Stimulated activated CD4-positive, alpha-beta T cell treated with anti-CD3 and anti-CD28 coated beads, Interleukin-2, amount 100 ng/mL, for 4 hours (primary cell): ENCODE measurements at regions not wholly inside any gene's neighbourhood (a gene's known extent, or its start where the extent isn't known, plus 50 kb on each side); places are given as distances from the start of the nearest gene placed in this dataset.
"Not testable (repeated sequence)": the region's sequence is repeated elsewhere in the genome, so short reads cannot be mapped to it uniquely, and the experiment has no call there.

Experiments
- DNase-seq: peaks from one replicate; pipeline ENCODE4 v3.0.0-alpha.2; 2020; ENCODE audit warnings: low read depth

DNA sequence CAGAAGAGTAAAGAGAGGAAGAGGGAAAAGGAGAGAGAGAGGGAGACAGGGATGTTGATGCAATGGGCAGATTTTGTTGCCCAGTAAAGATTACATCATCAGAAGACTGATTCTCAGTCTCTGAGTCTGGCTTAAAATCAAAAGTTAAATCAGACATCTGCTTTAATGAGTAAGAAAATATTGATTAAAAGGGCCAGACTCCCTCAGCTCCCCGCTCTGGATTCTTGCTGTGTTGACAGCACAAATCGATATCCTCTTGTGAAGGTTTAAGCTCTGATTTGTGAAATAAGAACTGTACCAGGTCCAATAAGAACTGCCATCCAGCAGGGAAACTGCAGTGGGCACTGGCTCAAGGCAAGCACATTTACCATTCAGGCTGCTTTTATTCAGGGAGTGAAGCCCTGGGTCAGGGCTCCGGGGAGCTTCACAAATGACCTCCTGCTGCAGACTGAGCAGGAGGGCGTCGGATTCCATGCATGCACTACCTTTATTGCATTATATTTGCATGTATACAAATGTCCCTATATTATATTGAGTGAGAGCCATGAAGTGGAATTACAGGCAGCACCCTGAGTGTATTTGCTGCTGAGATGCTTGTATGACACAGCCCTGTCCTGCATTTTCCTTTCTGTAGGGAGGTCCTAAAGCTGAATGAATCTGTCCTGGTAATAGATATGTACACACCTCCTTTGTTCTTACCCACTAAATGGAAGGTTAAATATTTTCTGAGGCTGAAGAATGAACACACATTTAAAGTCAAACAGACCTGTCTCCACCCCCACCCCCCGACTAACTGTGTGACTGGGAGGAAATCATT, 401.5 kb downstream of the REEP3 start:
- DNase-seq: no peak

DNA sequence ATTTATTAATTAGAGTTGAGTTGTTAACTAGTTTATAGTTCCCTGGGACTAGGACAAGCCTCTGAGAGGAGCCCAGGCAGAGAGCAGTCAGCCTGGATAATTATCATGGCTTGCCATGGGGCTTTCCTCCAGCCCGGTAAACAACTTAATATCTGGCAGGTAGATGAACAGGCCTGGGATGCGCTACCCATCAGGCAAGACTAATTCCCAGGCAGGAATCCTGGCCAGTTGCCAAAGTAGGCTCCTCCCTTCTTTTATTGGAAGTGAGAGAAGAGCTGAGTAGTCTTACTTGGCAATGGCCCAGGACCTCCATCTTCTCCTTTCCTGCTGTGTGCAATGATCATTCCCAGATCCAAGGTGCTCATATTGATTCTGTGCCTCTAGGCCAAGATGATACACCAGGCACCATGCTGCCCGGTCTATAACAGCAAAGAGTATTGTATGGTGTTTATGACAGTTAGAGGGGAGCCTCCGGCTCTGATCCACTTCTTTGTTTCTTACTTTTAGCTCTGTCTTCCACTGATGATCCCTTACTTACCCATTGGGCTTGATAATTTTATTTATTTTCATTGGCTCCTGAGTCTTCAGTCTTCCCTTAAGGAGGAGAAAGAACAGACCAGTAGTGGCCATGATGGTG, 408.7 kb downstream of the REEP3 start:
- DNase-seq: no peak

DNA sequence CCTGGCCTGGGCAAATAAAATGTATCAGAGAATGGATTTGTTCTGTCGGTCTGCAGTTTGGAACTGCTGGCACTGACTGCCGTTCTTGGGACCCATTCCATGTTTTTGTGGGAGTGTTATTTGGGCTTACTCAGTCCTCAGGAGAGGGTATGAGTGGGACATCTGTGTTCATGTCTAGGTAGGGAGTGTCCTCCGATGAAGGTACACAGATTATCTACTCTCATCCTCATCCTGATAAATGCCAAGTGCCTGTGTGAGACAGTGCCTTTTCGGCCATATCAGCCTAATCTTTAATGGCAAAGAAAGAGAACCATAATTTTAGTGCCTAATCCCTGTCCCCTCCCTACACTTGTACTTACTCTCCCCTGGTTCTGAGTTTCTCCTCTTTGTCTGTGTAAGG, 409.4 kb downstream of the REEP3 start:
- DNase-seq: no peak

DNA sequence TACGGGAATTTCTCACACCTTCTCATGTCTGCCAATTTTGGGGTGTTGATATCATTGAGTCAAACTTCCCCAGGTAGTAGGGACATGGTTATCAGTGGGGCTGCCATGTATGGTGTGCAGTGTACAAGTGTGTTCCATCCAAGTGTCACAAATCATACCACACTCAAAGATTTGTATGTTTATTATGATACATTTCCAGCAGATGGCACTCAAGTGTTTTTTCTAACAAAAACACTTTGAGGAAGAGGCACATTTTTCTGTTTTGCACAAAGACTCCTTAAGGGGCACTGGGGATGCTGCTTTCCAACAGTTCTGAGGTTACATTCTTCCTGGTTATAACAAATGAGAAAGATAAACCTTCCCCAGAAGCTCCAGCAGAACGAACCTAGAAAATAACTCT, 414.5 kb downstream of the REEP3 start:
- DNase-seq: no peak

DNA sequence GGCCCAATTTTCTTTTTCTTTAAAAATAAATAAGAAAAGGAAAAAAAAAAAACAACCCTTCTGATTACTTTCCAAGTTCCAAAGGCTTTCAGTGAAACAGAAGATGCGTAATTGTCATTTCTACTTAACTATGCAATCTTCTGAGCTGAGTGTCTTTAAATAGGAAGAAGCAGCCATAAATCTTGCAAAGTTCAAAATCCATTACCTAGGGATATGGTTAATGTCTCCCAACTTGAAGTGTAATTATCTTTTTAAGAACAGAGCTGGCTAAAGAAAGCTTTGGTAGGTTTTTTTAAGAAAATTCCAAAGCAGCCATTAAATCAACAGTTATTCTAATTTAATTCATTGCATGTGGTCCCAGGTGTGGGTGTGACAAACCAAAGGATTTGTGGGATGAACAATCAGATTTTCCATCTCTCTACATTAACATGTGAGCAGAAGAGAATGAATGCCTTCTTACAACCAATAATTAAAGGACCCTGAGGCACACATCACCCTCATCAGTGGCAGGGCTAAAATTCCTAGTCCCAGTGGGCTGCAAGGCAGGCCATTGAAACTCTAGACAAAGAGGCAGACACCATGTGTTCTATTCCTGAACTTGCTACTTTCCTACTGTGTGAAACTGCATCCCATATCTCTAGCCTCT, 419.2 kb downstream of the REEP3 start:
- no peak for DNase-seq

DNA sequence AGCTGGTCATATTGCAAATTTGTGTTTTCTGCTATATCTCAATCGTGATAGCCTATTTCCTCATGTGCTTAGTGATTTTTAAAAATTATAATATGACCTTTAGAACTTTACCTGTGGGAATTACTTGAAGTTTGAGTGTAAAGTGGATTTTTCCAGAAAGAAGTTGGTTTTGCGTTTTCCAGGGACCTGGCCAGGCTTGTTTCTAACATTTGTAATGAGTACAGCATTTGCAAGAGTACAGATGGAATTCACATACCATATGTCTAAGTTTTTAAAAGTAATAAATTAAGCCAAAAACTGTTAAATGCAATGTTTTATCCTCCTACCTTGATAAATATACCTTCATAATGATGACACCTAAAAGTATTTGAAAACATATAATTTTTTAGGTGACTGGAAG, 443.2 kb downstream of the REEP3 start:
- no peak for DNase-seq

DNA sequence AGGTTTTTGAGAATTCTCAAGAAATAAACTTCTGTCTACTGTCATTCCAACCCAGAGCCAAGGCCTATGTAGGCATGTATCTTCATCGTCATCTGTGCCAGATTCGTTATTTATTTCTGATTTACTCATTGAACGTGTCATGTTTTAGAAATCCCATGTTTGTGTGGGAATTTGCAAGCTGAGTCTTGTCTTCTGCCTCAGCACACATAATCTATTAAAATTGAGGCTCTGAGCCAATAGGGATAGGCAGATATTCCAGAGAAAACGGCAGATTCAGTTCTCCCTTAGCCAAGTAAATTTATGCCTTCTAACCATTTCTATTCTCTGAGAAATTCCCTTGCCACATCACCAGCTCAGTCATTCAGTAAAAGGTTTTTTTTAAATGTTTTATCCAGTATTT, 444.6 kb downstream of the REEP3 start:
- no peak for DNase-seq

DNA sequence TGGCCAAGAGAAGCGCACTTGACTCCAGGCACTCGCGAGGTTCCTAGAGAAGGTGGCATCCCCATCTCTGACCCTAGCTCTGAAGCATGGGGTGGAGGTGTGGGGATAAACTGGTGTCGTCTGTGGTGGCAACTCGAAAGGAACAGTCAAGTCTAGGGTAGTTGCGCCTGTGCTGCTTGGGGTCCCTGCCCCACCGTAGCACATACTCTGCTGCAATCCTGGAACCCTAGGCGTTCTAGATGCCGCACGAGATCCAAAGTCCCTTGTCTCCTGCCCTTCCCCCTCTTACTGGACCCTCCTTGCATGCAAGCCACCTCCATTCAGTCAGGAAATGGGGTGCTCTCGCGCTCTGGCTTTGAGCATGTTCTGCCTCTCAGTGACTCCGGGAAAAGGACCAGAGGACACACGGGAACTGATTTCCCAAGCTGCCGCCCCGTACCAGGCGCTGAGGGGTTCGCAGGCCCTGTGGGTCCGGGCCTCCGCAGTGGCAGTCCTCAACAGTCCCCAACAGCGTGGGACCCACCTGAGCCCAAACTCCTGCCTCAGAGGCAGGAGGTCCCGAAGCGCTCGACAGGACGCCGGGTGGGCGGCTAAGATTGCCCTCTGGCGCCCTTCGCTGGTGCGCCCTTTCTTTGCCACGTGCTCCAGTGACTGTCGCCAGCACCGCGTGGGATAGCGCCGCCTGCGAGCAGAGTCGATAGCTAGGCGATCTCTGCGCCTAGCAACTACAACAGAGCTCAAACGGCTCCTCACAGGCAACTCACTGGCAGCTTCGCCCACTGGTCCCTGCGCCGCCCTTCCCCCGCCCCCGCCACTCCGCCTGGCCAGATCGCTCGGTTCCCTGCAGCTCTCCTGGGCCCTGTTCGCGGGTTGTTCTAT, 452.0 kb downstream of the REEP3 start:
- no peak for DNase-seq

DNA sequence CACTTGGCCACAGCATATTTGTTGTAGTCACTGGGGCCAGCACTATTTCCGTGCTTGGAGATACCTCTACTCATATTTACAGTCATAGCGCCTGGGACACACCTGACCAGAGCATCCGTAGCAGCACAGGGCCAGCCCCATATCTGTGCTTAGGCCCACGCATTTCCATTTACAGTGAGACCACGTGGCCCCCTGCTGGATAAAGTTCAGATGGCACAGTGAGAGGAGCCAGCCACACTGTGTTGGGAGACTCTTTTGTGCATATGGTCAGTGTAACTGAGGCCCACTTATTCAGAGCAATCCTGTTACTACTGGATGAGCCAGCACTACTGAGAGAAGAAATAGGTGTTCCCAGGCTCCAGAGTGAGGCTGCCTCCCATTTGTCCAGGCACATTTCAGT, 455.3 kb downstream of the REEP3 start:
- no peak for DNase-seq

DNA sequence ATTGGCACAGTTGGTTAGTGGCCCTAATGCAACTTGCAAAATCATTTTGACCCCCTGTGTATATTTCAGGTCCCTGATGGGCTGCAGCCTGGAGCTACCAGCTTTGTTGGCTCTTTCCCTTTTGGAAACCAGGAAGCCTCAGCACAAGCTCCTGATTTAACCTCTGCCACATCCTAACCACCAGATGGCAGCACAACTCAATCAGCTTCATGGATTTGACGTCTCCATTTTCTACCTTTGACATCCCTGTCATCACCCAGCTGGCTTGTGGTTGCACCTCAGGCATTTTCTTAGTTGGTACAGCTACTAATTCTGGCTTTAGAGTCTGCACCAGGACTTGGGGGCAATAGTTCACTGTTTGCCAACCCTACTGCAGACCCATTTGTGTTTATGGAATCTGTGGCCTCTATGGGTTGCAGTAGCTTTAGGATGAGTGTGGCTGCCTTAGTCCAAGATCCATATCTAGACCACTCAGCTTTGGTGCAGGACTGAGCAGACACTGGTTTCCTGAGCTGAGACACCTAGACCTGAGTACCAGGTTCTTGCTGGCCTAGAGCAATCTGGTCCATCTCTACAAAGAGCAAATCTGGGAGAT, 456.2 kb downstream of the REEP3 start:
- DNase-seq: no peak

DNA sequence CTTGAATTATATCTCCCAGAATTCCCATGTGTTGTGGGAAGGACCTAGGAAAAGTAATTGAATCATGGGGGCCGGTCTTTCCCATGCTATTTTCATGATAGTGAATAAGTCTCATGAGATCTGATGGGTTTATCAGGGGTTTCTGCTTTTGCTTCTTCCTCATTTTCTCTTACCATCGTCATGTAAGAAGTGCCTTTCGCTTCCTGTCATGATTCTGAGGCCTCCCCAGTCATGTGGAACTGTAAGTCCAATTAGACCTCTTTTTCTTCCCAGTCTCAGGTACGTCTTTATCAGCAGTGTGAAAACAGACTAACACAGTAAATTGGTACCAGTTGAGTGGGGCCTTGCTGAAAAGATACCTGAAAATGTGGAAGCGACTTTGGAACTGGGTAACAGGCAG, 459.7 kb downstream of the REEP3 start:
- DNase-seq: not testable (repeated sequence)

DNA sequence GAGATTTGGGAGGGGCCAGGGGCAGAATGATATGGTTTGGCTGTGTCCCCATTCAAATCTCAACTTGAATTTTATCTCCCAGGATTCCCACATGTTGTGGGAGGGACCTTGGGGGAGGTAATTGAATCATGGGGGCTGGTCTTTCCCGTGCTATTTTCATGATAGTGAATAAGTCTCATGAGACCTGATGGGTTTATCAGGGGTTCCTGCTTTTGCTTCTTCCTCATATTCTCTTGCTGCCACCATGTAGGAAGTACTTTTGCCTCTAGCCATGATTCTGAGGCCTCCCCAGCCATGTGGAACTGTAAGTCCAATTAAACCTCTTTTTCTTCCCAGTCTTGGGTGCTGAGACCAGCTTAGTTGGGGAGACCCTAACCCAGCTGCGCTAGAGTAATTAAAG, 462.9 kb downstream of the REEP3 start:
- DNase-seq: not testable (repeated sequence)

DNA sequence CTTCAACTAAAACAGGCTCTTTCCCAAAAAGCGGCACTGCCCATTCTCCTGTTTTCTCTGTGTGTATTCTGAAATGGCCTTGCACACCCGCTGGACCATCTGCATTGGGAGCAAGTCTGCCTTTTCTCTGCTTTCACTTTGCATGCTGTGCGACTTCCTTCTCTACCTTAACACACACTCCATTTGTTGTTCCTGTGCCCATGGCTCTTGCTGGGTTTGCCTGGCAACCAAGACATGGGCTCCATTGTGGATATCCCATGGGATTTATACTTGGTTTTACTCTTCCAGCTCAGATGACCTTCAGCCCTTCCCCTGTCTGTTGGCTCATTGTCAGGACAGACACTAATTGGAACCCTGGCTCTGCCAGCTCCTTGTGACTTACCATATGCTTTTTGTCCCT, 465.3 kb downstream of the REEP3 start:
- no peak for DNase-seq

DNA sequence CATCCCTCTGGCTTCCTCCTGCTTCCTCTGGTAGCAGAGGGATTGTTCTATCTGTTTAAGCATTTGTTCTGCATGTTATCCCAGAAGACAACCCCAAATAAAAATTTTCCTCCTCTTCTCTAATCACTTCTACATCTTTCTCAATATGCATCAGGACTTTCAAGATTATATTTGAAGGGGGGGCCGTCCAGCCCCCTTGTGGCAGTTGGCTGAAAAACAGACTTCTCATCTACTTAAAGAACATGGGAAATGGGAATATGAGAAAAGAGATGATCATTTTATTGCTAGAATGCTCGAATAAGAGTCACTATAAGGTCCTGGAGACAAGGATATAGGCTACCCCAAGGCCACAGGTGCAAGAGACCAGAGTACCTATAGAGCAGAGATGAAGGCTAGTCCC, 466.0 kb downstream of the REEP3 start:
- no peak for DNase-seq

DNA sequence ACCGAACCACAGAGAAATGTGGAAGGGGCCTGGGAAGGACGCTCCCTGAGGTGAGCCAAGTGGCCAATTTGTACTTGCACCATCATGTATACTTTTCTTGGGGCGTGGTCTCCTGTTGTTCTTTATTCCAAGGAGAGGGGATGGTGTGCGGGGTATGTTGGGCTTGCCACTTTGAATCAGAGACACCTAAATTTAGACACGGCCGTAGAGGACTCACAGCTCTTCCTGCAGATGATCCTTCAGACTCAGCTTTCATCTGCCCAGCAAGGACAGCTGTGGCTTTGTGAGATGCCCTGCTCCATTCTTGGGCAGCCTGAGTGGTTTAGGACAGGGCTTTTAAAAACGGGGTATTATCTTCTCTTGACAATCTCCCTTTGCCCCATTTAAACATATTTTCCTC, 473.2 kb downstream of the REEP3 start:
- no peak for DNase-seq

DNA sequence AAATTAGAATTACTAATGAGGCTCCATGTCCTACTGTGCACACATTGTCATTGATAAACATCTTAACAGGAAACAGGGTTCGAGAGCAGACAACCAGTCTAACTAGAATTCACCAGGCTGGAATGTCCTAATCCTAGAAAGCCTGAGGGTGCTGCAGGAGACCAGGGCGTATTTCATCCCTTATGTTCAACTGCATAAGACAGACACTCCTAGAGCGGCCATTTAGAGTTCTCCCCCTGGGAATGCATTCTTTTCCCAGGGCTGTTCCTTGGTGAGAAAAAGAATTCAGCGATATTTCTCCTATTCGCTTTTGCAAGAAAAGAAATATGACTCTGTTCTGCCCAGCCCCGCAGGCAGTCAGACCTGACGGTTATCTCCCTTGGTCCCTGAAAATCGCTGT, 486.0 kb downstream of the REEP3 start:
- DNase-seq: no peak

DNA sequence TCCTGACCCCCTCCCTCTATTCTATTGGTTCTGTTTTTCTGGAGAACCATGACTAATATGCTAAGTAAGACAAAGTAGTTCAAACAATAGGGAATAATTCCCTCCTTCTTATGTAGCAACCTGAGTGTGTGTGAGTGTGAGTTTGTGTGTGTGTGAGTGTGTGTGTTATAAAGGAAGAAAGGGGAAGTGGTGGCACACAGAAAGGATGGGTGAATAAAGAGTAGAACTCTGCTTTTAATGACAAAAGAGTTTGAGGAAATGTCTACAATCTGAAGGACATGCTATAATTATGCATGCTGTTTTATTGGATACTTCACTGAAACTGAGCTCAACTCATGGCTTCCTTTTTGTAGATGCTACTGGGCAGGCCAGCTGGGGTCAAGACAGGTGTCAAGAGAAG, 489.5 kb downstream of the REEP3 start:
- no peak for DNase-seq

DNA sequence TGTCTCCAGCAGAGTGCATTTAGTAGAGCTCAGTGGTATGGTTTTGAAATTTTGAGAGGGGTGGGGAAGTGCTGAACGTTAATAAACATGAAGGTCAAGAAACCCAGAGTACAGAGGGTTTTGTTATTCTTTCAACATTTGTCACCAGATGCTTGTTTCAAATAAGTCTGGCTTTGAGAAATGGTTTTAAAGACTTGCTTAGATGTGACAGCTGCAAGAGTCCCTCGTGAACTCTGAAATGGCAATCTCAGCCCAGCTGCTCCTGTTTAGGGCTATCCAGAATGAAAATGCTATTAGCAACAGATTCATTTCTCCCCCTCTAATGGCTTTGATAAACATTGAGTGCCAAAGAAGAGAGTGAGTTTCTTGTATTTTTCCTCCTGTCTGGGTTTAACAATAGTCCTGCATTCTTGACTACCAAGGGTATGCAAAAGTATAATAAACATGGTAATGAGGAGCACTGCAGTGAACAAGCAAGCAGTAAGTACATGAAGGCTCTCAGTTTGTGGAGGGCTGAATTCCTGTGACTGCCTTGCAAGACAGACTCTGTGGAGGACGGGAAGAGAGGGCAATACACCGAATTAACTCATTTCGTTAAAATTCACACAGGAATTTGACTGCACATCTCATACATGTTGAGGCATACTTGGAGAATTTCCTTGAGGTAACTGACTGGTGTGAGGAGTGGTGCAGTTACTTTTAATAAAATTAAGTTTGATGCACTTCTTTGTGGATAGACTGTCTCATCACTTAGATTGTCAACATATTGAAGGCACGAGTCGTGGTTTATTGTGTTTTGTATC, 490.9 kb downstream of the REEP3 start:
- no peak for DNase-seq

DNA sequence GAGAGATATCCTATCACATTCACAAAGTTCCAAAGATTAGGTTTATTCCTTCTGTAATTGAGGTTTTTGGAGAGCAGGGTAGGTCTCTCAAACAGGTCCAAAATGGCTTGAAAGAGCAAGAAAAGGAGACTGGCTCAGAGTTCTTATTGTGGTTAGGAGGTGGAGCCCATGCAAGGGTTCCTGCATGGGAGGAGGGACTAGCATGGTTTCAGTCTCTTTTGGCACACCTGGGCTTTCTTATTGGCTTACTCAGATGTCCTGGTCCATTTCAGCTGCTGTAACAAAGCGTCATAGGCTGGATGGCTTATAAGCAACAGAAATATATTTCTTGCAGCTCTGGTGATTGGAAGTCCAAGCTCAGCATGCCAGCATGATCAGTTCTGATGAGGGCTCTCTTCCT, 493.1 kb downstream of the REEP3 start:
- no peak for DNase-seq

DNA sequence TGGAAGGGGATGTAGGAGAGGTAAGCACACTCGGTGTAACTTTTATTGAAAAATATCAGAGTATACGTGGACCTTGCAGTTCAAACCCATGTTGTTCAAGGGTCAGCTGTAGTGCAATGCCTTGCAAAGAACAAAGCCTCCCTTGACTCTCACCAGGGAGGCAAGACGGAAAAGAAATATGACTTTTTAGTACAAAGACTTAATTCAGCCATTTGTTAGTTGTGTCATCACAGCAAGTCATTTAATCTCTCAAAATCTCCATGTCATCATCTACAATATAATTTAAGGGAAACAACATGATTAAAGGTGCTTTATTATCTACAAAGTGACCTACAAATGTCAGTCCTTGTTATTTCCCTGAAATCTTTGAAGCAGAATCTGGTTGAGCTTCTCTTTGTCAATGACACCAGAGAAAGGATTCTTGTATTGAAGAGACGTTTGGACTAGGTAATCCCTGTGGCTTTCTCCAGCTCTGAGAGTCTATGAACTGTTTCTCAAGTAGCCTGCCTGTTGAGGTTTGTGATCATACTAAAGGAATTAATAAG, 502.8 kb downstream of the REEP3 start:
- DNase-seq: no peak

DNA sequence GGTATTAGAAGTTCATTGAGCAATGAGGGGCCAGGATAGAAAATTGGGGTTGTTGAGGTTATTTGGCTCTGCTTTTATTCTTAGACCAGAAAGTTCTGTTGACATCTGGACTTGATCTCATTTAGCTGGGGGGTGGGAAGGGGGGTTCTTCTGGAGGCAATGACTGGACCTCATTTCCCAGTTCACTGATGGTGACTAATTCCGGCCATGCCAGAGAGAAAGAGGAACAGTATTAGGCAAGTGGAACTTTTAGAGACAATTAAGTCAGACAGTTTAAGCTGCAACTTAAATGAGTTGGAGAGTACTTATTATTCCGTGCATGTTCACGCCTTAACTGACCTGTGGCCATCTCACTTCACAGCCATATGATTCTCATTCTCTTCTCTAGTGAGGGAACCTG, 512.5 kb downstream of the REEP3 start:
- DNase-seq: no peak
